ENCODE measurements at regions not wholly inside any gene's neighbourhood (a gene's known extent, or its start where the extent isn't known, plus 50 kb on each side); places are given as distances from the start of the nearest gene placed in this dataset.

DNA sequence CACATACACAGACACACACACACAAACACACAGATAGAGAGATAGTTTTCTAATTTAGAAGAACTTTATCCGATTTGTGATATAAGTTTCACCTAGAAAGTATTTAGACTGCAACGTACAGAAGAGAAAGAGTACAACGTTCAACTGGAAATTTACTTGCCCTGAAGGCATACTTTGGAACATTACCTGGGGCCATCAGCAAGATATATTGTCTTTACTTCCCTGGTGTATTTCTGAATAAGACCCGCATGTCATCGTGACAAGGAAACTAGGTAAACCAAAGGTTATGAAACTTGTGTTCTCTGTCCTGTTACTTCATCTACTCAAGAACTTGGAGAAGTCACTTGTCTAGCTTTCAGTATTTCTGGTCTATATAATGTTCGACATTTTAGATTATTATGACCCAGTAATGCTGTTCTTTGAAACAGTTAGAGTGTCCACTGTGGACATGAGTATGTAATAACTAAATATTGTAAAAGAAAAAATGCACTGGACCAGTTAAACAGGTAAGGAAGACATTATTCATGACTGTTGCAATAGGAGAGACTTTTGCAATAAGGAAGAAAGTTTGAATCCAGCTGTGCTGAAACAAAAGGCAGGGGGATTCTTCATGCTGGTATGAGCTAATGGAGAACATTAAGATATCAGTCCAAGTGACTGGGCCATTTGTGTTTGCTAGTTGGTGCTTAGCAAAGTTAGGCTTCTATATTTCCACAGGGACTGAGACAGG, 1791.1 kb downstream of the MAT2B start:
- Histone ChIP-seq H2AFZ (ENCODE audit: low read depth, low read length) (no peak overlapping the region), H3K4me3 (replicated peaks in 1 of 3; ENCODE audit: insufficient read depth in 1 of 3, low read depth in 1 of 3, low read length in 3 of 3) (no peak overlapping the region), H3K79me2 (ENCODE audit: control insufficient read depth, insufficient read depth, low read length) (no peaks in the 10 kb centered on the region), H3K9me3 (replicated peaks; ENCODE audit: control insufficient read depth, insufficient read depth, low read length) (no peaks in the 10 kb centered on the region), H3K27me3 (ENCODE audit: control insufficient read depth in 2 of 2, insufficient read depth in 2 of 2, low read length in 2 of 2) (no peaks in the 10 kb centered on the region), H3K9ac (replicated peaks; ENCODE audit: extremely low read depth, insufficient read depth, low read length) (no peak overlapping the region), H3K4me1 (ENCODE audit: control insufficient read depth, extremely low read depth, insufficient read depth, low read length) (no peaks in the 10 kb centered on the region), H3K4me2 (ENCODE audit: insufficient read depth, low read length) (no peak overlapping the region), H3K27ac (ENCODE audit: insufficient read depth, low read depth, low read length) (no peak overlapping the region), H4K20me1 (replicated peaks; ENCODE audit: control insufficient read depth, extremely low read depth, insufficient read depth, low read length) (no peaks in the 10 kb centered on the region), H3K9me1 (replicated peaks; ENCODE audit: control insufficient read depth, extremely low read depth, insufficient read depth, low read length) (no peaks in the 10 kb centered on the region), H3K36me3 (ENCODE audit: control insufficient read depth in 2 of 2, extremely low read depth in 1 of 2, insufficient read depth in 2 of 2, low read length in 2 of 2) (no peaks in the 10 kb centered on the region)
- no TSS peak for BruUV-seq (replicated peaks)
- TF ChIP-seq, protein P1, sequence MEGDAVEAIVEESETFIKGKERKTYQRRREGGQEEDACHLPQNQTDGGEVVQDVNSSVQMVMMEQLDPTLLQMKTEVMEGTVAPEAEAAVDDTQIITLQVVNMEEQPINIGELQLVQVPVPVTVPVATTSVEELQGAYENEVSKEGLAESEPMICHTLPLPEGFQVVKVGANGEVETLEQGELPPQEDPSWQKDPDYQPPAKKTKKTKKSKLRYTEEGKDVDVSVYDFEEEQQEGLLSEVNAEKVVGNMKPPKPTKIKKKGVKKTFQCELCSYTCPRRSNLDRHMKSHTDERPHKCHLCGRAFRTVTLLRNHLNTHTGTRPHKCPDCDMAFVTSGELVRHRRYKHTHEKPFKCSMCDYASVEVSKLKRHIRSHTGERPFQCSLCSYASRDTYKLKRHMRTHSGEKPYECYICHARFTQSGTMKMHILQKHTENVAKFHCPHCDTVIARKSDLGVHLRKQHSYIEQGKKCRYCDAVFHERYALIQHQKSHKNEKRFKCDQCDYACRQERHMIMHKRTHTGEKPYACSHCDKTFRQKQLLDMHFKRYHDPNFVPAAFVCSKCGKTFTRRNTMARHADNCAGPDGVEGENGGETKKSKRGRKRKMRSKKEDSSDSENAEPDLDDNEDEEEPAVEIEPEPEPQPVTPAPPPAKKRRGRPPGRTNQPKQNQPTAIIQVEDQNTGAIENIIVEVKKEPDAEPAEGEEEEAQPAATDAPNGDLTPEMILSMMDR (IDR thresholded peaks at IDR 0.05; ENCODE audit: extremely low read depth in 1 of 2, insufficient read depth in 1 of 2, low read depth in 1 of 2, low read length in 2 of 2), result no peak
- TF ChIP-seq GATA2 (IDR thresholded peaks at IDR 0.05; ENCODE audit: insufficient read depth, insufficient read length, low read depth, low read length), result no peak
- no peak for TF ChIP-seq POLR2AphosphoS5 (IDR thresholded peaks at IDR 0.05; ENCODE audit: insufficient read depth, low read depth, low read length)
- TF ChIP-seq, protein P2, sequence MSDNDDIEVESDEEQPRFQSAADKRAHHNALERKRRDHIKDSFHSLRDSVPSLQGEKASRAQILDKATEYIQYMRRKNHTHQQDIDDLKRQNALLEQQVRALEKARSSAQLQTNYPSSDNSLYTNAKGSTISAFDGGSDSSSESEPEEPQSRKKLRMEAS (IDR thresholded peaks at IDR 0.05; ENCODE audit: insufficient read depth, insufficient read length), result no peak
- no peak for TF ChIP-seq MYC (IDR thresholded peaks at IDR 0.05; ENCODE audit: low read depth, low read length)
- no peak for TF ChIP-seq POLR2A (IDR thresholded peaks at IDR 0.05; ENCODE audit: low read depth, low read length)
- TF ChIP-seq JUN (IDR thresholded peaks at IDR 0.05; ENCODE audit: borderline replicate concordance, insufficient read depth, insufficient read length, low read depth), result no peak
- TF ChIP-seq FOS (IDR thresholded peaks at IDR 0.05; ENCODE audit: borderline replicate concordance, insufficient read depth, low read length), result no peak
- no peak for TF ChIP-seq EZH2 (IDR thresholded peaks at IDR 0.05; ENCODE audit: borderline replicate concordance, low read depth, low read length, severe bottlenecking)
- CTCF ChIA-PET, result no interaction called here
- POLR2A ChIA-PET, result no interaction called here
- dilution Hi-C loops (cut with MboI; ENCODE audit: extremely low pct_ligation_motif_present, low sequenced_read_pairs) (no loop called here), intact Hi-C loops (cut with micrococcal nuclease) (no loop called here)
- FAIRE-seq (no peak), DNase-seq (ENCODE audit: low read depth, low spot score) (no peak)

Data from endothelial cell of umbilical vein (primary cell).